ENCODE measurements at regions not wholly inside any gene's neighbourhood (a gene's known extent, or its start where the extent isn't known, plus 50 kb on each side); places are given as distances from the start of the nearest gene placed in this dataset.

- Mint-ChIP-seq H3K27ac (ENCODE audit: unreplicated experiment) (no peak overlapping the region), H3K9me3 (peaks cover 3% of the 10 kb centered on the region), H3K4me1 (peaks cover 8% of the 10 kb centered on the region), H3K36me3 (ENCODE audit: low read depth) (no peaks in the 10 kb centered on the region), H3K4me3 (no peak overlapping the region), H3K27me3 (ENCODE audit: low read depth) (no peaks in the 10 kb centered on the region)
- no peak for DNase-seq (ENCODE audit: low read depth, low spot score)
- no peak for TF ChIP-seq CTCF (conservative IDR thresholded peaks at IDR 0.05)
These were observed 181.9 kb upstream of the MYT1L start for GRCh38 chr2:2512931-2513330.

GRCh38 chr2:2507417-2507997, 176.4 kb upstream of the MYT1L start:
- no peaks in the 10 kb centered on the region for H3K27me3 Mint-ChIP-seq (ENCODE audit: low read depth)
- DNase-seq (ENCODE audit: low read depth, low spot score) = no peak
- peaks cover 9% of the 10 kb centered on the region for H3K9me3 Mint-ChIP-seq
- H3K36me3 Mint-ChIP-seq (ENCODE audit: low read depth) = no peaks in the 10 kb centered on the region
- H3K27ac Mint-ChIP-seq (ENCODE audit: unreplicated experiment) = no peak overlapping the region
- H3K4me1 Mint-ChIP-seq = peaks cover 13% of the 10 kb centered on the region
- no peak overlapping the region for H3K4me3 Mint-ChIP-seq
- no peak for TF ChIP-seq CTCF (conservative IDR thresholded peaks at IDR 0.05)

GRCh38 chr2:2506536-2506935, 175.5 kb upstream of the MYT1L start:
- no peak for TF ChIP-seq CTCF (conservative IDR thresholded peaks at IDR 0.05)
- H3K4me1 Mint-ChIP-seq = peaks cover 4% of the 10 kb centered on the region

GRCh38 chr2:2505604-2506003, 174.5 kb upstream of the MYT1L start:
- Mint-ChIP-seq H3K4me1 (peaks cover 4% of the 10 kb centered on the region), H3K27ac (ENCODE audit: unreplicated experiment) (no peak overlapping the region), H3K27me3 (ENCODE audit: low read depth) (no peaks in the 10 kb centered on the region), H3K36me3 (ENCODE audit: low read depth) (no peaks in the 10 kb centered on the region), H3K4me3 (no peak overlapping the region), H3K9me3 (peaks cover 9% of the 10 kb centered on the region)
- DNase-seq (ENCODE audit: low read depth, low spot score) = no peak
- no peak for TF ChIP-seq CTCF (conservative IDR thresholded peaks at IDR 0.05)

More at GRCh38 chr2:2506536-2506935, 175.5 kb upstream of the MYT1L start:
- DNase-seq (ENCODE audit: low read depth, low spot score) = no peak
- Mint-ChIP-seq H3K4me3 (no peak overlapping the region), H3K27ac (ENCODE audit: unreplicated experiment) (no peak overlapping the region), H3K27me3 (ENCODE audit: low read depth) (no peaks in the 10 kb centered on the region), H3K9me3 (peaks cover 9% of the 10 kb centered on the region), H3K36me3 (ENCODE audit: low read depth) (no peaks in the 10 kb centered on the region)

GRCh38 chr2:2503864-2504418, 172.9 kb upstream of the MYT1L start:
- Mint-ChIP-seq H3K4me1 (peaks cover 4% of the 10 kb centered on the region), H3K27ac (ENCODE audit: unreplicated experiment) (no peak overlapping the region), H3K4me3 (no peak overlapping the region), H3K9me3 (peaks cover 10% of the 10 kb centered on the region), H3K36me3 (ENCODE audit: low read depth) (no peaks in the 10 kb centered on the region), H3K27me3 (ENCODE audit: low read depth) (no peaks in the 10 kb centered on the region)
- TF ChIP-seq CTCF (conservative IDR thresholded peaks at IDR 0.05) = no peak
- no peak for DNase-seq (ENCODE audit: low read depth, low spot score)
